ENCODE measurements at regions not wholly inside any gene's neighbourhood (a gene's known extent, or its start where the extent isn't known, plus 50 kb on each side); places are given as distances from the start of the nearest gene placed in this dataset.

DNA sequence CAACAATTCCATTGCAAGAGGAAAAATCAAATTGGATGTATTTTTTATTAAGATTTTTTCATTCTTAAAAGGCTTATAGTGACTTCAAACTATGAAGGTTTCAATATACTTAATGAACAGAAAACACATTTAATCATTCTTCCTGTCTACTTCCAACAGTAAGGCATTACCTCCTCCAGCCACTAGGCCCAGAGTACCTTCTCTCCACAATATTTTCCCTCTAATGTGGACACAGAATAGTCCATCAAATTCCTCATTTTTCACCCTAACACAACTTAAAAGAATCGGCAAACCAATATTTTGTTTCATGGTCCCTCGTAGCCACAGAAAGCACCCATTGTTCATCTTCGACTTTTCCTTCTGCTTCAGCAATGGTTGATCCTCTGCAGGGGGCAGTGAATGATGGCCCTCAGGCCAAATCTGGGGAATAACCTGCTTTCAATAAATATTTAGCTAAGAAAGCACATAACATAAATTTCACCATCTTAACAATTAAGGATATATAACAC, 335.4 kb upstream of the ID4 start:
- Histone ChIP-seq H2BK20ac (ENCODE audit: low read depth, low read length) (no peak overlapping the region), H3K4me1 (ENCODE audit: control insufficient read depth, insufficient read depth, low read length) (no peaks in the 10 kb centered on the region), H3K4me3 (ENCODE audit: insufficient read depth, low read depth, low read length) (no peak overlapping the region), H4K5ac (ENCODE audit: low read depth, low read length) (no peak overlapping the region), H2AFZ (replicated peaks; ENCODE audit: low read length, poor library complexity) (no peak overlapping the region), H3K14ac (replicated peaks; ENCODE audit: low read depth, low read length) (no peak overlapping the region), H3K4ac (ENCODE audit: low read depth, low read length) (no peak overlapping the region), H3K9me3 (ENCODE audit: control insufficient read depth, insufficient read depth, low read length) (no peaks in the 10 kb centered on the region), H3K18ac (ENCODE audit: low read depth, low read length) (no peak overlapping the region), H4K91ac (ENCODE audit: insufficient read depth, low read depth, low read length) (no peak overlapping the region), H3K56ac (ENCODE audit: extremely low read depth, insufficient read depth, low read length) (no peak overlapping the region), H3K23ac (ENCODE audit: low read depth, low read length) (no peak overlapping the region), H3K36me3 (ENCODE audit: control insufficient read depth, insufficient read depth, low read length) (no peaks in the 10 kb centered on the region), H2BK5ac (ENCODE audit: low read depth, low read length, poor library complexity, severe bottlenecking) (no peak overlapping the region), H2BK15ac (ENCODE audit: low read depth, low read length) (no peak overlapping the region), H2AK5ac (ENCODE audit: low read depth, low read length) (no peak overlapping the region), H3K27ac (ENCODE audit: insufficient read depth, low read length) (no peak overlapping the region), H2AK9ac (replicated peaks; ENCODE audit: low read depth, low read length, poor library complexity) (no peak overlapping the region), H2BK120ac (ENCODE audit: low read depth, low read length) (no peak overlapping the region), H4K8ac (ENCODE audit: low read depth in 2 of 2, low read length in 2 of 2) (no peak overlapping the region), H4K20me1 (ENCODE audit: insufficient read depth, low read length) (no peaks in the 10 kb centered on the region), H3K27me3 (ENCODE audit: control insufficient read depth, insufficient read depth, low read length) (no peaks in the 10 kb centered on the region), H3K9me1 (ENCODE audit: insufficient read depth, low read length) (no peaks in the 10 kb centered on the region), H3K4me2 (ENCODE audit: low read depth, low read length) (no peak overlapping the region), H3K9ac (ENCODE audit: low read depth, low read length) (no peak overlapping the region), H3K79me1 (ENCODE audit: low read depth in 1 of 2, low read length in 2 of 2) (no peaks in the 10 kb centered on the region)
- intact Hi-C loops (cut with micrococcal nuclease) (no loop called here), dilution Hi-C loops (cut with HindIII; ENCODE audit: low sequenced_read_pairs, unreplicated experiment) (no loop called here), in situ Hi-C loops (cut with MboI; ENCODE audit: low sequenced_read_pairs) (no loop called here)
- no CpG with 5 or more reads among the region's 3 CpGs for WGBS, 2 experiments (ENCODE audit: extremely low coverage in 2 of 2, insufficient read length in 1 of 2)
- ChIA-PET CTCF (no interaction called here), POLR2A (ENCODE audit: unreplicated experiment) (no interaction called here)
- DNase-seq: no peak
- BruUV-seq (replicated peaks): no TSS peak
- TF ChIP-seq MAZ (IDR thresholded peaks at IDR 0.05; ENCODE audit: borderline replicate concordance, low read depth, low read length) (no peak), MAFK (IDR thresholded peaks at IDR 0.05; ENCODE audit: low read depth, low read length) (no peak), FOS (IDR thresholded peaks at IDR 0.05; ENCODE audit: low read depth, low read length) (no peak), MXI1 (IDR thresholded peaks at IDR 0.05; ENCODE audit: borderline replicate concordance, low read depth, low read length) (no peak), BHLHE40 (IDR thresholded peaks at IDR 0.05; ENCODE audit: low read depth, low read length) (no peak), CEBPB (IDR thresholded peaks at IDR 0.05; ENCODE audit: low read depth, low read length) (no peak), SMC3 (IDR thresholded peaks at IDR 0.05; ENCODE audit: low read depth, low read length) (no peak), POLR2A (IDR thresholded peaks at IDR 0.05; ENCODE audit: low read depth, low read length) (no peak), NFE2L2 (IDR thresholded peaks at IDR 0.05; ENCODE audit: low read depth, low read length) (no peak), RAD21 (IDR thresholded peaks at IDR 0.05; ENCODE audit: low read length) (no peak), RFX5 (IDR thresholded peaks at IDR 0.05; ENCODE audit: low read depth, low read length) (no peak), CHD1 (IDR thresholded peaks at IDR 0.05; ENCODE audit: low read depth, low read length) (no peak), RCOR1 (IDR thresholded peaks at IDR 0.05; ENCODE audit: insufficient replicate concordance, low read length) (no peak)
- TF ChIP-seq, protein P1, sequence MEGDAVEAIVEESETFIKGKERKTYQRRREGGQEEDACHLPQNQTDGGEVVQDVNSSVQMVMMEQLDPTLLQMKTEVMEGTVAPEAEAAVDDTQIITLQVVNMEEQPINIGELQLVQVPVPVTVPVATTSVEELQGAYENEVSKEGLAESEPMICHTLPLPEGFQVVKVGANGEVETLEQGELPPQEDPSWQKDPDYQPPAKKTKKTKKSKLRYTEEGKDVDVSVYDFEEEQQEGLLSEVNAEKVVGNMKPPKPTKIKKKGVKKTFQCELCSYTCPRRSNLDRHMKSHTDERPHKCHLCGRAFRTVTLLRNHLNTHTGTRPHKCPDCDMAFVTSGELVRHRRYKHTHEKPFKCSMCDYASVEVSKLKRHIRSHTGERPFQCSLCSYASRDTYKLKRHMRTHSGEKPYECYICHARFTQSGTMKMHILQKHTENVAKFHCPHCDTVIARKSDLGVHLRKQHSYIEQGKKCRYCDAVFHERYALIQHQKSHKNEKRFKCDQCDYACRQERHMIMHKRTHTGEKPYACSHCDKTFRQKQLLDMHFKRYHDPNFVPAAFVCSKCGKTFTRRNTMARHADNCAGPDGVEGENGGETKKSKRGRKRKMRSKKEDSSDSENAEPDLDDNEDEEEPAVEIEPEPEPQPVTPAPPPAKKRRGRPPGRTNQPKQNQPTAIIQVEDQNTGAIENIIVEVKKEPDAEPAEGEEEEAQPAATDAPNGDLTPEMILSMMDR (conservative IDR thresholded peaks at IDR 0.05; ENCODE audit: low read depth, low read length): no peak
- TF ChIP-seq, protein P2, sequence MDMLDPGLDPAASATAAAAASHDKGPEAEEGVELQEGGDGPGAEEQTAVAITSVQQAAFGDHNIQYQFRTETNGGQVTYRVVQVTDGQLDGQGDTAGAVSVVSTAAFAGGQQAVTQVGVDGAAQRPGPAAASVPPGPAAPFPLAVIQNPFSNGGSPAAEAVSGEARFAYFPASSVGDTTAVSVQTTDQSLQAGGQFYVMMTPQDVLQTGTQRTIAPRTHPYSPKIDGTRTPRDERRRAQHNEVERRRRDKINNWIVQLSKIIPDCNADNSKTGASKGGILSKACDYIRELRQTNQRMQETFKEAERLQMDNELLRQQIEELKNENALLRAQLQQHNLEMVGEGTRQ (IDR thresholded peaks at IDR 0.05; ENCODE audit: low read depth, low read length): no peak
- TF ChIP-seq, protein P3, sequence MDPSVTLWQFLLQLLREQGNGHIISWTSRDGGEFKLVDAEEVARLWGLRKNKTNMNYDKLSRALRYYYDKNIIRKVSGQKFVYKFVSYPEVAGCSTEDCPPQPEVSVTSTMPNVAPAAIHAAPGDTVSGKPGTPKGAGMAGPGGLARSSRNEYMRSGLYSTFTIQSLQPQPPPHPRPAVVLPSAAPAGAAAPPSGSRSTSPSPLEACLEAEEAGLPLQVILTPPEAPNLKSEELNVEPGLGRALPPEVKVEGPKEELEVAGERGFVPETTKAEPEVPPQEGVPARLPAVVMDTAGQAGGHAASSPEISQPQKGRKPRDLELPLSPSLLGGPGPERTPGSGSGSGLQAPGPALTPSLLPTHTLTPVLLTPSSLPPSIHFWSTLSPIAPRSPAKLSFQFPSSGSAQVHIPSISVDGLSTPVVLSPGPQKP (IDR thresholded peaks at IDR 0.05; ENCODE audit: borderline replicate concordance, low read depth, low read length): no peak
- ATAC-seq (ENCODE audit: low read depth): no peak

All from IMR-90 (cell line).